NCI-H2107 (cell line): ENCODE measurements at regions not wholly inside any gene's neighbourhood (a gene's known extent, or its start where the extent isn't known, plus 50 kb on each side); places are given as distances from the start of the nearest gene placed in this dataset.

Source experiments
- DNase-seq: peaks from one replicate; lab custom pipeline; 2025; lab: John Stamatoyannopoulos, UW

GRCh38 chr9:97747201-97747965 is 50.2 kb upstream of the XPA start:
- DNase-seq: no peak

GRCh38 chr9:97748525-97748924 is 51.4 kb upstream of the XPA start:
- DNase-seq: no peak

GRCh38 chr9:97749928-97750327 is 52.8 kb upstream of the XPA start:
- no peak for DNase-seq

- no peak for DNase-seq
Measured at GRCh38 chr9:97751531-97751930, 54.4 kb upstream of the XPA start.

GRCh38 chr9:97752274-97752673 is 55.1 kb upstream of the XPA start:
- no peak for DNase-seq

GRCh38 chr9:97753364-97753763 is 56.2 kb upstream of the XPA start:
- no peak for DNase-seq

- no peak for DNase-seq
Measured at GRCh38 chr9:97753975-97754374, 56.8 kb upstream of the XPA start.

GRCh38 chr9:97755618-97756267 is 58.6 kb upstream of the XPA start:
- no peak for DNase-seq

GRCh38 chr9:97756991-97757390 is 59.9 kb upstream of the XPA start:
- DNase-seq: no peak

GRCh38 chr9:97758334-97758916 is 61.3 kb upstream of the XPA start:
- no peak for DNase-seq

GRCh38 chr9:97759581-97760288 is 62.6 kb upstream of the XPA start:
- no peak for DNase-seq

GRCh38 chr9:97761056-97761598 is 64.0 kb upstream of the XPA start:
- no peak for DNase-seq

GRCh38 chr9:97761879-97762278 is 64.7 kb upstream of the XPA start:
- no peak for DNase-seq

- no peak for DNase-seq
Measured at GRCh38 chr9:97763874-97764273, 66.7 kb upstream of the XPA start.

GRCh38 chr9:97766092-97766491 is 69.0 kb upstream of the XPA start:
- no peak for DNase-seq

GRCh38 chr9:97766610-97767009 is 69.5 kb upstream of the XPA start:
- DNase-seq: no peak

GRCh38 chr9:97767891-97768290 is 70.8 kb upstream of the XPA start:
- no peak for DNase-seq

- no peak for DNase-seq
Measured at GRCh38 chr9:97768746-97769145, 71.6 kb upstream of the XPA start.

- DNase-seq: no peak
Measured at GRCh38 chr9:97769208-97769607, 72.1 kb upstream of the XPA start.

GRCh38 chr9:97770808-97771372 is 73.8 kb upstream of the XPA start:
- no peak for DNase-seq

GRCh38 chr9:97771641-97772040 is 74.5 kb upstream of the XPA start:
- DNase-seq: no peak

- no peak for DNase-seq
Measured at GRCh38 chr9:97772145-97772544, 75.0 kb upstream of the XPA start.
